H9 (cell line): ENCODE measurements at regions not wholly inside any gene's neighbourhood (a gene's known extent, or its start where the extent isn't known, plus 50 kb on each side); places are given as distances from the start of the nearest gene placed in this dataset.

Experiments
- DNase-seq: peaks from one replicate; pipeline ENCODE4 v3.0.0-alpha.2; 2017
- H2AFZ ChIP-seq: one replicate; pipeline ENCODE4 v1.6.1; 2013; ENCODE audit warnings: mild to moderate bottlenecking, low read length, control low read depth, moderate library complexity
- H2AK5ac ChIP-seq: 2 replicates; pipeline ENCODE4 v1.6.1; 2013; ENCODE audit warnings: low read length, control low read depth, mixed read lengths; ENCODE audit not compliant: insufficient read length
- H2BK120ac ChIP-seq: one replicate; pipeline ENCODE4 v1.6.1; 2013; ENCODE audit warnings: low read depth, mild to moderate bottlenecking, low read length, control low read depth, inconsistent platforms; ENCODE audit not compliant: poor library complexity, severe bottlenecking
- H2BK12ac ChIP-seq: 2 replicates; pipeline ENCODE4 v1.6.1; 2013; ENCODE audit warnings: low read length, control low read depth, mixed read lengths, low read depth; ENCODE audit not compliant: insufficient read length
- H2BK15ac ChIP-seq: 2 replicates; pipeline ENCODE4 v1.6.1; 2013; ENCODE audit warnings: low read depth, low read length, control low read depth
- H2BK20ac ChIP-seq: one replicate; pipeline ENCODE4 v1.6.1; 2013; ENCODE audit warnings: low read depth, mild to moderate bottlenecking, low read length, control low read depth, inconsistent platforms; ENCODE audit not compliant: poor library complexity, severe bottlenecking
- H2BK5ac ChIP-seq: 2 replicates; pipeline ENCODE4 v1.6.1; 2013; ENCODE audit warnings: low read length, control low read depth, mixed read lengths; ENCODE audit not compliant: insufficient read length
- H3K14ac ChIP-seq: 2 replicates; pipeline ENCODE4 v1.6.1; 2013; ENCODE audit warnings: low read length, control low read depth; ENCODE audit not compliant: insufficient read depth
- H3K18ac ChIP-seq: 2 replicates; pipeline ENCODE4 v1.6.1; 2013; ENCODE audit warnings: low read depth, mild to moderate bottlenecking, mixed read lengths, low read length, control low read depth; ENCODE audit not compliant: insufficient read length
- H3K23ac ChIP-seq: 2 replicates; pipeline ENCODE4 v1.6.1; 2013; ENCODE audit warnings: low read length, control low read depth, mixed read lengths, low read depth; ENCODE audit not compliant: insufficient read length
- H3K23me2 ChIP-seq: 2 replicates; pipeline ENCODE4 v1.6.1; 2013; ENCODE audit warnings: low read depth, mild to moderate bottlenecking, mixed read lengths, low read length, control low read depth; ENCODE audit not compliant: insufficient read length, poor library complexity, severe bottlenecking
- H3K27ac ChIP-seq: 2 replicates; pipeline ENCODE4 v1.5.1; 2013; ENCODE audit warnings: low read length, control low read depth, mixed read lengths, low read depth; ENCODE audit not compliant: insufficient read length
- H3K27me3 ChIP-seq: 2 replicates; pipeline ENCODE4 v1.6.1; 2013; ENCODE audit warnings: low read length, control low read depth, inconsistent platforms; ENCODE audit not compliant: insufficient read depth
- H3K4ac ChIP-seq: 2 replicates; pipeline ENCODE4 v1.6.1; 2013; ENCODE audit warnings: low read depth, mild to moderate bottlenecking, control low read depth, inconsistent platforms, low read length, moderate library complexity
- H3K4me1 ChIP-seq: 2 replicates; pipeline ENCODE4 v1.6.1; 2013; ENCODE audit warnings: low read length, control low read depth, inconsistent platforms; ENCODE audit not compliant: insufficient read depth
- H3K4me2 ChIP-seq: 2 replicates; pipeline ENCODE4 v1.6.1; 2013; ENCODE audit warnings: low read length, control low read depth, mixed read lengths; ENCODE audit not compliant: insufficient read length, insufficient read depth
- H3K56ac ChIP-seq: 2 replicates; pipeline ENCODE4 v1.6.1; 2013; ENCODE audit warnings: low read depth, mild to moderate bottlenecking, mixed read lengths, low read length, control low read depth; ENCODE audit not compliant: insufficient read length
- H3K79me1 ChIP-seq: 2 replicates; pipeline ENCODE4 v1.6.1; 2013; ENCODE audit warnings: low read depth, mild to moderate bottlenecking, moderate library complexity, low read length, control low read depth, inconsistent platforms; ENCODE audit not compliant: insufficient read depth, poor library complexity, severe bottlenecking
- H3K79me2 ChIP-seq: 2 replicates; pipeline ENCODE4 v1.6.1; 2013; ENCODE audit warnings: low read length, control low read depth, inconsistent platforms; ENCODE audit not compliant: insufficient read depth
- H3K9ac ChIP-seq: 2 replicates; pipeline ENCODE4 v1.6.1; 2013; ENCODE audit warnings: low read length, control low read depth, mixed read lengths; ENCODE audit not compliant: insufficient read length; ENCODE audit errors: extremely low read depth
- H3K9me3 ChIP-seq: one replicate; pipeline ENCODE4 v1.6.1; 2013; ENCODE audit warnings: low read depth, low read length, inconsistent platforms; ENCODE audit not compliant: control insufficient read depth
- H3T11ph ChIP-seq: one replicate; pipeline ENCODE4 v1.6.1; 2013; ENCODE audit warnings: mild to moderate bottlenecking, low read length, control low read depth, inconsistent platforms
- H4K20me1 ChIP-seq: one replicate; pipeline ENCODE4 v1.6.1; 2013; ENCODE audit not compliant: control insufficient read depth, insufficient read length, insufficient read depth
- H4K5ac ChIP-seq: 2 replicates; pipeline ENCODE4 v1.6.1; 2013; ENCODE audit warnings: low read depth, mild to moderate bottlenecking, mixed read lengths, low read length, control low read depth; ENCODE audit not compliant: insufficient read length
- H4K8ac ChIP-seq: replicated peaks from 2 replicates; pipeline ENCODE4 v1.6.1; 2013; ENCODE audit warnings: low read length, control low read depth, mixed read lengths, low read depth; ENCODE audit not compliant: insufficient read length
- H4K91ac ChIP-seq: 2 replicates; pipeline ENCODE4 v1.6.1; 2013; ENCODE audit warnings: low read depth, mild to moderate bottlenecking, moderate library complexity, mixed read lengths, low read length, control low read depth; ENCODE audit not compliant: insufficient read length
- H3K27ac Mint-ChIP-seq, 3 experiments: 2 replicates in 2 of 3; 3 replicates in 1 of 3; pipeline ENCODE4 v1.8.0; 2020 to 2021; ENCODE audit warnings: mixed read lengths in 3 of 3, mild to moderate bottlenecking in 1 of 3, moderate library complexity in 1 of 3
- H3K27me3 Mint-ChIP-seq: 2 replicates; pipeline ENCODE4 v1.8.0; 2021; ENCODE audit warnings: low read depth, mild to moderate bottlenecking, moderate library complexity, mixed read lengths
- H3K36me3 Mint-ChIP-seq, 3 experiments: 2 replicates in 2 of 3; 3 replicates in 1 of 3; pipeline ENCODE4 v1.8.0; 2020 to 2021; ENCODE audit warnings: low read depth in 3 of 3, mixed read lengths in 3 of 3; ENCODE audit not compliant: insufficient read depth in 1 of 3
- H3K4me1 Mint-ChIP-seq, 2 experiments: 2 replicates each; pipeline ENCODE4 v1.8.0; 2020; ENCODE audit warnings: mixed read lengths in 2 of 2
- H3K4me3 Mint-ChIP-seq, 2 experiments: 2 replicates in 1 of 2; 3 replicates in 1 of 2; pipeline ENCODE4 v1.8.0; 2020 to 2021; ENCODE audit warnings: mild to moderate bottlenecking in 2 of 2, mixed read lengths in 2 of 2, moderate library complexity in 1 of 2
- H3K9me3 Mint-ChIP-seq, 2 experiments: 2 replicates in 1 of 2; 3 replicates in 1 of 2; pipeline ENCODE4 v1.8.0; 2020; ENCODE audit warnings: mild to moderate bottlenecking in 2 of 2, mixed read lengths in 2 of 2, moderate library complexity in 1 of 2
- CTCF ChIP-seq: fragments of 200-600 bp; sonication (generic); conservative IDR thresholded peaks from 3 replicates; pipeline ENCODE4 v1.8.0; 2021; ENCODE audit warnings: antibody characterized with exemption, mild to moderate bottlenecking
- WGBS: extraction: QIAGEN DNeasy Blood & Tissue Kit; methylation state at CpG from one replicate; pipeline ENCODE4 v1.1.7; 2013; ENCODE audit warnings: missing lambda C conversion rate, low lambda C conversion rate, mixed read lengths; ENCODE audit not compliant: insufficient read length; ENCODE audit errors: extremely low coverage; 5-methylcytosine and 5-hydroxymethylcytosine counted together

GRCh38 chr20:52411611-52412010 lies 220.0 kb upstream of the ZFP64 start:
- H3K36me3 Mint-ChIP-seq = no peaks in the 10 kb centered on the region; a peak in 2 of 7 replicates
- Histone ChIP-seq H3K14ac (no peak overlapping the region), H3K27ac (no peak overlapping the region), H3K9ac (no peak overlapping the region), H3K4me2 (no peak overlapping the region), H4K8ac (no peak overlapping the region), H3K4ac (no peak overlapping the region), H2BK5ac (no peak overlapping the region), H3K23ac (no peak overlapping the region), H2AFZ (no peak overlapping the region), H3K79me2 (no peaks in the 10 kb centered on the region), H2BK15ac (no peak overlapping the region), H3T11ph (no peak overlapping the region), H3K9me3 (no peaks in the 10 kb centered on the region), H3K18ac (no peak overlapping the region), H2BK12ac (no peak overlapping the region), H4K5ac (no peak overlapping the region), H3K23me2 (no peaks in the 10 kb centered on the region), H2AK5ac (no peak overlapping the region), H4K91ac (no peak overlapping the region), H2BK120ac (no peak overlapping the region), H3K79me1 (no peaks in the 10 kb centered on the region), H3K56ac (no peak overlapping the region), H3K4me1 (no peaks in the 10 kb centered on the region), H3K27me3 (no peaks in the 10 kb centered on the region), H2BK20ac (no peak overlapping the region), H4K20me1 (no peaks in the 10 kb centered on the region)
- DNase-seq = no peak
- no peak for TF ChIP-seq CTCF
- peaks cover 5 to 8% of the 10 kb centered on the region in 2 experiments; a peak in 3 of 5 replicates for H3K9me3 Mint-ChIP-seq
- H3K4me3 Mint-ChIP-seq = no peak overlapping the region
- H3K27me3 Mint-ChIP-seq = no peaks in the 10 kb centered on the region
- H3K4me1 Mint-ChIP-seq = no peaks in the 10 kb centered on the region
- WGBS = no CpG with 5 or more reads among the region's 1 CpG
- no peak overlapping the region for H3K27ac Mint-ChIP-seq
